Calu3 (cell line): ENCODE measurements at regions not wholly inside any gene's neighbourhood (a gene's known extent, or its start where the extent isn't known, plus 50 kb on each side); places are given as distances from the start of the nearest gene placed in this dataset.

Experiments
- BruUV-seq: library from RNA; stranded (reverse); fragments of 400-500 nt; replicated peaks from 2 replicates; lab custom pipeline; 2021; lab: Mats Ljungman, UMichigan
- CTCF ChIA-PET: fragments of 300-600 bp; sonication (Branson Sonifier 250); formaldehyde crosslinking; loops from one replicate; lab custom pipeline; 2022; ENCODE audit warnings: antibody characterized with exemption; lab: Charles Lee
- DNase-seq: peaks from one replicate; pipeline ENCODE4 v3.0.0; 2022
- H3K27ac Mint-ChIP-seq: one replicate; pipeline ENCODE4 v1.8.0; 2022; ENCODE audit warnings: mixed read lengths; ENCODE audit not compliant: unreplicated experiment
- H3K27me3 Mint-ChIP-seq: one replicate; pipeline ENCODE4 v1.8.0; 2022; ENCODE audit warnings: mixed read lengths; ENCODE audit not compliant: unreplicated experiment
- H3K36me3 Mint-ChIP-seq: one replicate; pipeline ENCODE4 v1.8.0; 2022; ENCODE audit warnings: mild to moderate bottlenecking, moderate library complexity, mixed read lengths; ENCODE audit not compliant: insufficient read depth, unreplicated experiment
- H3K4me1 Mint-ChIP-seq: one replicate; pipeline ENCODE4 v1.8.0; 2022; ENCODE audit warnings: mild to moderate bottlenecking, low read depth, mixed read lengths; ENCODE audit not compliant: unreplicated experiment
- H3K4me3 Mint-ChIP-seq: one replicate; pipeline ENCODE4 v1.8.0; 2022; ENCODE audit warnings: mild to moderate bottlenecking, low read depth, moderate library complexity, mixed read lengths; ENCODE audit not compliant: unreplicated experiment
- H3K9me3 Mint-ChIP-seq: one replicate; pipeline ENCODE4 v1.8.0; 2022; ENCODE audit warnings: low read depth, mixed read lengths; ENCODE audit not compliant: unreplicated experiment
- CTCF ChIP-seq: fragments of 200-600 bp; IDR thresholded peaks from one replicate; pipeline ENCODE4 v1.8.0; 2022; ENCODE audit warnings: antibody characterized with exemption; ENCODE audit not compliant: unreplicated experiment
- intact Hi-C: fragments of 100-400 bp; cut with micrococcal nuclease; formaldehyde crosslinking; loops from one replicate; pipeline ENCODE4 v1.10.0; 2022; ENCODE audit not compliant: unreplicated experiment

DNA sequence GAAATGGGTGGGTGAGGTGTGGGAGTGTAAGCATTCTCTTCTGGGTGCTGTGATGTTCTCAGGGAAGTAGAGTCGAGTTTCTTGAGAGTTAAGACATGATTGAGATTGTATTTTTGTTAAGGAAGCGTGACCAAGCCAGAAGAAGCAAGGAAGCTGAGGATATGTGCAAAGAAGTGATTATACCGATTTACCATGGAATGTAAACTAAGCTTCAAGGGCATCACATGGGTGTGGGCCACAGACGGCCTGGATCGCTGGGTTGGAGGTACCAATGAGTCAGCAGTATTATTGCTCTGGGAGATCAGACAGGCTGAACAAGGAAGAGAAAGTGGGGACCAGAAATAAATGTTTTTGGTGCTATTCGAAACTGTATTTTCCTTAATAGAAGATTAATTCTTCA, 184.1 kb upstream of the GMDS start:
- Mint-ChIP-seq H3K36me3 (no peaks in the 10 kb centered on the region), H3K27me3 (no peaks in the 10 kb centered on the region), H3K4me3 (no peak overlapping the region), H3K9me3 (no peaks in the 10 kb centered on the region), H3K4me1 (peaks cover 17% of the 10 kb centered on the region), H3K27ac (no peak overlapping the region)
- CTCF ChIA-PET, result no interaction called here
- BruUV-seq, result no TSS peak
- intact Hi-C loops, result no loop called here
- TF ChIP-seq CTCF, result no peak
- DNase-seq, result no peak

DNA sequence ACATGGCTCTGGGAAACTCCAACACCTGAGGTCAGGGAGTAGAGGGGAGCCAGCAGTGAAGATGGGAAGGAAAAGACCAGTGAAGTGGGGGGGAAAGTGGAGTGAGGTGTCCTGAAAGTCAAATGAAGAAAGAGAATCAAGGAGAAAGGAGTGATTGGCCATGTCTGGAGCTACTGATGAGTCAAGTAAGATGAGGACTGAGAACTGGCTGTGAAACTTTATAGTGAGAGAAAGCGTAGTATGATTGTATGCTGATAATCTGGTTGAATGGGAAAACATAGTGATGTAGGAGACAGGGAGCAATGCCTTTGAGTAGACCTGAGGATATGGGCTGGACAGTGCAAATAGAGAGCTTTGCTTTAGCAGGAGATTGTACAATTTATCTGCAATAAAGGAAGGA, 183.6 kb upstream of the GMDS start:
- Mint-ChIP-seq H3K27me3 (no peaks in the 10 kb centered on the region), H3K4me1 (peaks cover 17% of the 10 kb centered on the region), H3K9me3 (no peaks in the 10 kb centered on the region), H3K27ac (no peak overlapping the region), H3K4me3 (no peak overlapping the region), H3K36me3 (no peaks in the 10 kb centered on the region)
- TF ChIP-seq CTCF, result no peak
- DNase-seq, result no peak
- CTCF ChIA-PET, result no interaction called here
- no TSS peak for BruUV-seq
- intact Hi-C loops, result no loop called here

DNA sequence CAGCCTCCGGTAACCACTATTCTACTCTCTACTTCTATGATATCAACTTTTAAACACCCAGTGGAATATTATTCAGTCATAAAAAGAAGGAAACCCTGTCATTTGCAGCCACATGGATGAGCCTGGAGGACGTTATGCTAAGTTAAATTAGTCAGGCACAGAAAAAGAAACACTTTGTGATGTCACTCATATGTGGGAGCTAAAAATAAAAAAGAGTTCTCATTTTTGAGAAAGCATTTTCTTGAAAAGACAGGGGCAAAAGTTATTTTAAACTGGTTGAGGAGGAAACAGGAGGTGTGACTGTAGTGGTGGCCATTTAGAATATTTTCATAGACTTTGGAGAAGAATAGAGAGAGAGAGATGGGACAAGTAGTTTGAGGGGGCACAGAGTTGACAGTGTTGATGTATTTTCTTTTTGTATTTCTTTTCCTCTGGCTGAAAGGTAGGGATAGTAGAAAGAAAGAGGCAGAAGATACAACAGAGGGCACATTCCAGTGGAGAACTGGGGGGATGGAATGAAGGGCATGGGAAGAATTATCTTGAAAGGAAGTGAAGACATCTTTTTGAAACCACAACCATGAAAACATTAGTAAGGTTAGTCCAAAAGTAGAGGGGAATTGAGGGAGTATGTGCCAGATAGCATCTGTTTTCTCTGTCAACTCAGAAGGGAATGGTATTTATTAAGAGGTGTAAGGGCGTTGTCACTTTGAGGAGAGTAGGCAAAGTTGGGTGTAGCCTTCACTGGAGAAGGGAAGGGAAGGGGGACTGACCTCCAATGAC, 181.3 kb upstream of the GMDS start:
- CTCF ChIA-PET, result no interaction called here
- Mint-ChIP-seq H3K27ac (no peak overlapping the region), H3K9me3 (no peaks in the 10 kb centered on the region), H3K4me1 (no peaks in the 10 kb centered on the region), H3K4me3 (no peak overlapping the region), H3K27me3 (no peaks in the 10 kb centered on the region), H3K36me3 (no peaks in the 10 kb centered on the region)
- TF ChIP-seq CTCF, result no peak
- intact Hi-C loops, result no loop called here
- no TSS peak for BruUV-seq
- DNase-seq, result no peak

DNA sequence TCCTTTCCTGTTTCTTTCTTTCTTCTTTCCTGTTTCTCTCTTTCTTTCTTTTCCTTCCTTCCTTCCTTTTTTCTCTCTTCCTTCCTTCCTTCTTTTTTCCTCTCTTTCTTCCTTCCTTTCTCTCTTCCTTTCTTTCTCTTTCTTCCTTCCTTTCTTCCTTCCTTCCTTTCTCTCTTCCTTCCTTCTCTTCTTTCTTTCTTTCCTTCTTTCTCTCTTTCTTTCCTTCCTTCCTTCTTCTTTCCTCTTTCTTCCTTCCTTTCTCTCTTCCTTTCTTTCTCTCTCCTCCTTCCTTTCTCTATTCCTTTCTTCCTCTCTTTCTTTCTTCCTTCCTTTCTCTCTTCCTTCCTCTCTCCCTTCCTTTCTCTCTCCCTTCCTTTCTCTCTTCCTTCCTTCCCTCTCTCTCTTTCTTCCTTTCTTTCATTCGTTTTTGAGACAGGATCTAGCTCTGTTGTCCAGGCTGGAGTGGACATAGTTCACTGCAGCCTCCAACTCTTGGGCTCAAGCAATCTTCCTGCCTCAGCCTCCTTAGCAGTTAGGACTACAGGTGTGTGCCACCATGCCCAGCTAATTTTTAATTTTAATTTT, 170.8 kb upstream of the GMDS start:
- Mint-ChIP-seq H3K9me3 (no peaks in the 10 kb centered on the region), H3K36me3 (no peaks in the 10 kb centered on the region), H3K4me1 (no peaks in the 10 kb centered on the region), H3K27ac (no peak overlapping the region), H3K27me3 (no peaks in the 10 kb centered on the region), H3K4me3 (no peak overlapping the region)
- no peak for TF ChIP-seq CTCF
- BruUV-seq, result no TSS peak
- intact Hi-C loops, result no loop called here
- CTCF ChIA-PET, result interaction anchor here (0.7 kb wide), 1 partner anchor 36 kb away, joined by 3 read pairs; no protein-coding TSS in a partner anchor
- DNase-seq, result no peak
